ENCODE measurements at regions not wholly inside any gene's neighbourhood (a gene's known extent, or its start where the extent isn't known, plus 50 kb on each side); places are given as distances from the start of the nearest gene placed in this dataset.

DNA sequence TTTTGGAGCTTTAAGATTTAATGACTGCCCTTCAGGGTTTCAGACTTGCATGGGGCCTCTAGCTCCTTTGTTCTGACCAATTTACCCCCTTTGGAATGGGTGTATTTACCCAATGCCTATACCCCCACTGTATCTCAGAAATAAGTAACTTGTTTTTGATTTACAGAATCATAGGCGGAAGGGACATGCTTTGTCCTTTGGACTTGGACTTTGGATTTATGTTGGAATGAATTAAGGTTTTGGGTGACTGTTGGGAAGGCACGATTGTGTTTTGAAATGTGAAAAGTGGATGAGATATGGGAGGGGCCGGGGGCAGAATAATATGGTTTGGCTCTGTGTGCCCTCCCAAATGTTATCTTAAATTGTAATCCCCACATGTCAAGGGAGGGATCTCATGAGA, 1824.7 kb downstream of the PCDH7 start:
- no peak for DNase-seq

DNA sequence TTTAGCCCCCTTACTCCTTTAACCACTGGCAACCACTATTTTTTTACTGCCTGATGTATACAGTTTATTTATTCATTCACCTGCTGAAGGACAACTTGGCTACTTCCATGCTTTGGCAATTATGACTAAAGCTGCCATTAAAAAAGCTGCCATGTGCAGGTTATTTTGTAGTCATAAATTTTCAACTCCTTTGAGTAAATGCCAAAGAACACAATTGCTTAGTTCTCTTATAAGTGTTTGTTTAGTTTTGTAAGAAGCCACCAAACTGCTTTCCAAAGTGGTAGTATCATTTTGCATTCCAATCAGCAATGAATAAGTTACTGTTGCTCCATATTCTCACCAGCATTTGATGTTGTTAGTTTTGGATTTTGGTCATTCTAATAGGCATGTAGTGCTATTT, 1831.8 kb downstream of the PCDH7 start:
- no peak for DNase-seq

DNA sequence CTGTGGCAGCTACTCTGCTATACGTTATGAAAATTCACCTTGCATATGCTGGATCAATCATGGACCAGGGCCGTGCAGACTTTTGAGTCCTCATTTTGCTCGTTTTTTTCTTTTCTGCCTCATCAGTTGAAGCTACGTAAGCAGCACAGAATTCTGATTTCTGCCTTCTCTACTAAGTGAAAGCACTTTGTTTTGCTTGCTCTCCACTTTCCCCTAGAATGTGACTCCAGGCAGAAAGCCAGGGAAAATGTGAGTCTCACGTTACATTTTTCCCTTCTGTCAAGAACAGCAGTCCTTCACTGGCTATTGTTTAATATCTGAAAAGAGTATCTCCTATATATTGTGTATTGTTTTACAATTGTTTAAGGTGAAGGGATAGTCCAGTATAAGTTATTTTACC, 1840.1 kb downstream of the PCDH7 start:
- no peak for DNase-seq

DNA sequence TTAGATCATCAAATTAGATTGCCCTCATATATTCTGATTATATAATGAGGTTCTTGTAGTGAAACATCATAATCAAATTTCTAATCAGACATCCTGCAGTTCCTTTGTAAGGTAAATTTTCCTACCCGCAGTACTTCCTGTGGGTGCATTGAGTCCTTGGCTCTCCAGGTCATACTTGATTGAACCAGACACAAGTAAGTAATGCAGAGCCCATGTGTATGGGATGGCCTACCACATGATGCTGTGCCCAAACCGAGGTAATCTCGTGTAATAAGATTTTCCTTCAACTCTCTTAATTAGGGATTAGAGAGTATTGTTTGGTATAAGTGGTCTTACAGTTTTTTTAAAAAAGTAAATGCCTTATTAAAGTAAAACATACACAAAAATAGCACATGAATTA, 1841.8 kb downstream of the PCDH7 start:
- DNase-seq = no peak

DNA sequence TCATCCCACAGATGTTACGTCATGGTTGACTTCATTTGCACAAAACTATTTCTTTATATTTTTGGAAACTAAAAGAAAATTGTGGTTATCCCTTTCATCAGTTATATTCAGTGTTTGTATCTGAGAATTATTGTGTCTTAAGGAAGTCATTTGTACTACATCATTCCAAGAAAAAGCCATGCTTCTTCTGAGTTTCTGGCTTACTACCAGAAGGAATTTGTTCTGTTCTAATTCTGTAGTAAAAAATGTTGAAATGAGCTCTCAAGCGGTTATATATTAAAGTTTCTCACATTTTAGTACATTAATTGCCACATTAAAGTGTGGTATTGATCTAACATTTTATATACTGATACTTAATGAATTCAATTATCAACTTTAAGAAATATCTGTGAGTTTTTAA, 1844.5 kb downstream of the PCDH7 start:
- DNase-seq = no peak

DNA sequence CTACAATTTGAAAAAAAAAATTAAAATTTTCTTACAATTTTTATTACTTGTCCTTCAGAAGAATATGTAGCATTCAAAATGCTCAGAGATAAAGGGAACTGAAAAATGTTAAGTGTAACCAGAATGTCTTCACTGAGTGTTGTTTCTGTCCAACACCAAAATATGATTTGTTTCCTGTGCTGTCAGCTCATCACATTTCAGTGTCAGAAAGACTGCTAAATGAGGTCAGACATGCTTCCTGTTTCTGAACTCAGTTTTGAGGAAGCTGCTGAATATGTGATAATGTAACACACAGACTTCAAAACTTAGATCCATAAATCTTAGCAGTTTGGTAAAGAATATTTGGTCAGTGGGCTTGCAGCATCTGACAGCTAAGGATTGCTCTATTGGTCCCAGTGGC, 1849.7 kb downstream of the PCDH7 start:
- DNase-seq = no peak

DNA sequence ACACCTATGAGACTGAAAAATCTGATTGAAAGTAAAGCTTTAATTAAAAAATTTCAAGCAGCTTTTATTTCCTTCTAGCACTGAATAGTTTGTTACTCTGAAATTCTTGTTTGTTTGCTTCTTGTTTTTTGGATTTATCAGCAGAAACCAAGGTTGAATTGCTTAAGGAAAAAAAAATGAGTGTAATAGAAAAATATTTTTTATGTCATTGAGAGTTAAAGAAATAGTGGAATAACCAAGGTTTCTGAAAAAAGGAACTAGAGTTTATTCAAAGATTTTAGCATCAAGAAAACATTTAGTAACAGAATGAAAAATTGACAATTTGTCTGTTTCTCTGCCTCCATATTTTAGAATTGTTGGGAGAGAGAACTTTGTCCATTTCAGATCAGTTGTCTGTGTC, 1852.2 kb downstream of the PCDH7 start:
- DNase-seq = no peak

DNA sequence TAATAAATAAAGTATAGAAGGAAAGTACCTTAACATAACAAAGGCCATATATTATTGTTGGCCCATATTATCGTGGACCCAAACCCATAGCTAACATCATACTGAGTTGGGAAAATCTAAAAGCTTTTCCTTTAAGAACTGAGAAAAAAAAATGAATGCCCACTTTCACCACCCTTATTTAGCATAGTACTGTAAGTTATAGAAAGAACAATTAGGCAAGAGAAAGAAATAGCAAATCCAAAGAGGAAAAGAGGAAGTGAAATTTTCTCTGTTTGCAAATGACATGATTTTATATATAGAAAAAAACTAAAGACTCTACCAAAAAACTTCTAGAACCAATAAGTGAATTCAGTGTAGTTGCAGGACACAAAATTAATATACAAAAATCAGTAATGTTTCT, 1854.6 kb downstream of the PCDH7 start:
- no peak for DNase-seq

DNA sequence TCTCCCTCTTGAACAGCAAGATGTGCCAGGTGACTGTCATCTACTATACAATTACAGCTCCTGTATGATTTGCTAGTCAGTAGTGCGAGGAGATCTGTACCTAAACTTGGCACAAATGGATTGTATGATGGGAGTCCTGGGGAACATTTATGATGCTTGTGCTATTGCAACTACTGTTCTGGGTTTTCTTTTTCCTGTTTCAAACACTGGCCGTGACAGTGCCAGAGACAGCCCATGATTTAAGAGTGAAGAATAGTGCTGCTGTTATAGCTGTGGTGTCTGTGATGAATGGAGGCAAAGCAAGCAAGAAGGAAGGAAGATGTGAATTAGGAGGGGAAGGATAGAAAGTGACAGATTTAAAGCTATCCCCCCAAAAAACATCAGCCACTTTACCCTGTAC, 1868.9 kb downstream of the PCDH7 start:
- no peak for DNase-seq

DNA sequence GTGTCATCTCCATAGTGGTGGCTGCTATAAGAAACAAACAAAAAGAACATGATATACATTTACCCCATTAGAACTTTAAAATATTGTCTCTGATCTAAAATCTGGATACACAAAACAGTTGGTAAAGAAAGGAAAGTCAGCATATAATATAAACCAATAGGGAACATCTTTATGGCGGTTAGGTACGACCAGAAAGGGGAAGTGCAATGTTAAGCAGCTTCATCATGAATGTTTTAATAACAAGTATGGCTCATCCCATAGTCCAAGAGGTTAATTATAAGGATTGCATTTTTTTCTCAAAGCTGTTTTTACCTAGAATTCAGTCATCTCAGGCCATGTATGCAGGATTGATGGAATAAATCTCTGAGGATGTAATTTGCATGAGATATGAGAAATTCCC, 1869.7 kb downstream of the PCDH7 start:
- DNase-seq = no peak

DNA sequence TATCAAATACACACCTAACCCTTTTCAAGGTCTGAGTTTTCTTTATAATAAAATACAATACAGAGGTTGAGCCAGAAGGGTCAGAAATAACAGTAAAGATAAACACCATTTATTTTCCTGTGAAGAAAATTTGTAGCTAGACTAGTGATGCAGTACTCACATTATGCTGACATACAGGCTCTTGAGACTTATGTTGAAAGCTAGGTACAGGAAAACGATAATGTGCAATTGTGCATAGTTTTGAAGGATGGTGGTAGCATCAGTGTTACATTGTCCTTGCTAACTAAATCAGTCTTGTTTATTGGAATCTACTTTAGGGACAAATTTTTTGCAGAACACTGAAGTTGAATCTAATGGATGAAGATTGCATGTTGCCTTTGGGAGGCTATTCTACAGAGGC, 1877.2 kb downstream of the PCDH7 start:
- no peak for DNase-seq

DNA sequence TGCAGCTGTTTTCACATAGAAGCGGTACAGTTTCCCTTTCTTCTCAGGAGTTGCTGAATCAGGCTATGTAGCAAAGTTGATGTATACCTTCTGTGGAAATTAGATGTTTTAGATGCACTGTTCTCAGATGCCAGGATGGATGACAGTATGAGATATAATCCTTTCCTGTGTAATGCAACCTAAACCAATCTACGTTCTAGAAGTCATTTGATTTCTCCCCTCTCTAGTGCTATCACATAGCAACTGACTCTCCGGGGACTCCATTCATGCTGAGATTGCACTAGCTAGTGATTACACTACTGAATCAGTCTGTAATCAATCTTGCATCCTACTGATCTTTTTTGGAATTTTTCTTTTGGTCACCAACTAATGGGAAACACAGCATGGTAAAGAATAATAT, 1881.7 kb downstream of the PCDH7 start:
- DNase-seq = no peak

DNA sequence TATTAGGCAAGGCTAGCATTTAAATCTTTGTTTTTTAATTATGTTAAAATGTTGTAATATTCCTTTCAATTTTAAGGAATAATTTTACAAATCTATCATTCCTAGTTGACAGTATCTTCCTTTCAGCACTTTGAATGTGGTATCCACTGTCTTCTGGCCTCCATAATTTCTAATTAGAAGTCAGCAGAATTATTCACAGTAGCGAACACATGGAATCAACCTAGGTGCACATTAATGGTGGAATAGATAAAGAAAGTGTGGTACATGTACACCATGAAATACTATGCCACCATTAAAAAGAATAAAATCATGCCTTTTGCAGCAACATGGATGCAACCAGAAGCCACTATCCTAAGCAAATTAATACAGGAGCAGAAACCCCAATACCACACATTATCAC, 1887.8 kb downstream of the PCDH7 start:
- no peak for DNase-seq

DNA sequence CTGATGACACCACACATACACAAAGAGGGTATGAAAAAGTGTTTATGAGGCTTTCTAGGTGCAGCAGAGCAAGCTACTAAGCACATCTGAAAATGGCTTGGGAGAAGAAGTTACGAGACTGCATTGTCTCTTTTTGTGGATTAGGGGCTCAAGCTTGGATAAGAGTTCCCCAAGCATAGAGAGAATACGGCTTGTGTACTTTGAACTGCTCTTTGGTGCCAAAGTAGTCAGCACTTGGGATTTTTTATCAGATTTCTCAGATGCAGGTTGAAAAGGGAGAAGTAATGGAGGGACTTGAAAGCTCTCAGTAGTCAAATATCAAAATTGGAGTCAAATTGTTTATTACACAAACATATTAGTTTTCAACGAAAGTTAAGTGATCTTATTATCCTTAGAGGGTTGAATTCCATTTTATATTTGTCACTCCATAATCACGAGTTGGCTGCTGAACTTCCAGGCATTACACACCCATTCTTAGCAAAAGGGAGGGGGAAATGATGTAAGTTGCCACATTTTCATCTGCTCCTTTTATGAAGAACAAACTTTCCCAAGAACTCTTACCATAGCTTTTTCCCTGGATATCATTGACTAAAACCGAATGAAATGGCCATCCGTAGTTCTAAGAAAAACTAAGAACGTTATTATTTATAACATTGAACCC, 1904.9 kb downstream of the PCDH7 start:
- no peak for DNase-seq

DNA sequence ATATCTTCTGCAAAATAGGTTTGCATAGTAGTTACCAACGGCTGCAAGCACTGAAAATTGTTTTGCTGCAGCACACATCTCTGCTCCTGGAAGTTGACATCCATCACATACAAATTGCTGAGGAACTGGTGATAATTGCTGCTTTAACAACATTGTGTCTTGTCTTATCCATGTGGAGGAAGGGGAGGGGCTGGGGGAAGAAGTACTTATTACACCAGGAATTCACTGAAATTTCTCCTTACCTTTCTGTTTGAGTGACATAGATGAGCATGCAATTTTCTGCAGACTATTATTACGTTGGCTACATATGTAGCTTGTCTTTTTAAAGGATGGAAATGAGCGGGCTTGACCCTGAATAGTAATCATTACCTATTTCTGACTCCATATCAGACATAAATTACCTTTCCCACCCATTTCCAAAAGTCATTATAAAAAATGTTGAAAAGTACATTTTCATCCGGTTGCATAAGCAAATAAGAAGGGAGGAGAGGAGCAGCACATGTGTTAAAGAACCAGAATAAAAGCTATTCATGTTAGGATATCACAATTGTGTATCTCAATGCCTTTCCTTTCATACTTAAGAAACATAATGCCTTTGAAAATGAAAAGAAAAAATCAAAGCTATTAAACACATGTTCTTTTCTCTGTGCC, 1905.6 kb downstream of the PCDH7 start:
- no peak for DNase-seq

DNA sequence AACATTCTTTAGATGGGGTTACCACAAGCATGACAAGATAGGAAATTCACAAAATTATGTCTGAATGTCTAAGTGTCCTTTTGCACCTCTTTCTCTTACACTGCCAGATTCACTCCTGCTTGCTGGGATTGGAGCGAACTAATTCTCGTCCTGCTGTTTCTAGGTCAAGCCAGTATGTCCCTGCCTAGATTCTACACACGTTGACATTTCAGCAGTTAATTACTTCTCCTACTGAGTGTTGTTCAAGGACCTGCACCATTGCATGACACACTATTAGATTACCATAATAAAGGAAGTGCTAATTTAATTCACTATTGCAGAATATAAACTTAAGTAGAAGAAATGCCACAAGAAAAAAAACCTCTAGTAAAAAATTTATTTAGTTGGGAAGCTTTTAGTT, 1911.7 kb downstream of the PCDH7 start:
- no peak for DNase-seq

DNA sequence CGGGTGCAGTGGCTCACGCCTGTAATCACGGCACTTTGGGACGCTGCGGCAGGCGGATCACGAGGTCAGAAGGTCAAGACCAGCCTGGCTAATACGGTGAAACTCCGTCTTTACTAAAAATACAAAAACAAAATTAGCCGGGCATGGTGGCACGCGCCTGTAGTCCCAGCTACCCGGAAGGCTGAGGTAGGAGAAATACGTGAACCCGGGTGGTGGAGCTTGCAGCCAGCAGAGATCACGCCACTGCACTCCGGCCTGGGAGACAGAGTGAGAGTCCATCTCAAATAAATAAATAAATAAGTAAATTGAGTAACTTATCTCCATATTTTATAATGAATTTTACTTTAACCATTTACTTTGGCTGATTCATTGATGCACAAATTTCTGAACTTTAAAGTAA, 1913.3 kb downstream of the PCDH7 start:
- no peak for DNase-seq

DNA sequence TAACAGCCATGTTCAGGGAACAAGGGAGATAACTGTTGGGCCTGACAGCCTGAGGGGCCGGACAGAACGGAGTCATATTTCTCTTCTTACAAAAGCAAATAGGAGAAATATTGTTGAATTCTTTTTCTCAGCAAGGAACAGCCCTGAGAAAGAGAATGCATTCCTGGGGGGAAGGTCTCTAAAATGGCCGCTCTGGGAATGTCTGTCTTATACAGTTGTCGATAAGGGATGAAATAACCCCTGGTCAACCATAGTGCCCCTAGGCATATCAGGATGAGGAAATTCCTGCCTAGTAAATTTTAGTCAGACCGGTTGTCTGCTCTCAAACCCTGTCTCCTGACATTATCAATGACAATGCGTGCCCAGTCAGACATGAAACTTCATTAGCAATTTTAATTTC, 1925.5 kb downstream of the PCDH7 start:
- no peak for DNase-seq

DNA sequence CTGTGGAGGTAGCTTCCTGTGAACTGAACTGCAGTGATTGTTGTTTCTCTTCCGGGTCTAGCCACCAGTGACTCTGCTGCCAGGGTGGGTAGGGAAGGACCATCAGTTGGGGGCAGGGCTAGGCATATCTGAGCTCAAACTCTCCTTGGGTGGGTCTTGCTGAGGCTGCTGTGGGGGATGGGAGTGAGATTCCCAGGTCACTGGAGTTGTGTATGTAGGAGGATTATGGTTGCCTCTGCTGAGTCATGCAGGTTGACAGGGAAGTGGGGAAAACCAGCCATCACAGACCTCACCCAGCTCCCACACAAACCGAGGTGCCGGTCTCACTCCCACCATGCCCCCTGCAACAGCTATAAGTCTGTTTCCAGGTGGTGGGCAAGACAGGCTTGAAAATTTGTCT, 1937.8 kb downstream of the PCDH7 start:
- no peak for DNase-seq

DNA sequence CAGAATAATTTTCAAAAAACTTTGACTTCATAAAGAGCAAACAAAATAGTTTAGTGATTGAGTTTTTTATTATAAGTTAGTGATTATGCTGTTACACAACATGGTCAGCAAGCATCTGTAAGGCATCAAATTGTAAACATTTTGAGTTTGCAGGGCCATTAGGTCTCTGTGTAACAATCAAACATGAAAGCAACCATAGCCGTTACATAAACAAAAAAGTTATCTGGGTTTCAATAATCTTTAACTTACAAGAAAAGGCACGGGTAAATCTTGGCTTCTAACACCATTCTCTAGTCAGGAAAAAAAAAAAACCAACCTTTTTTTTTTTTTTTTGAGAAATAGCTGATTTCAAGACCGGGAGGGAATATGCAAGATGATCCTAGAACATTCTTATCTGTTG, 1941.1 kb downstream of the PCDH7 start:
- DNase-seq = no peak

DNA sequence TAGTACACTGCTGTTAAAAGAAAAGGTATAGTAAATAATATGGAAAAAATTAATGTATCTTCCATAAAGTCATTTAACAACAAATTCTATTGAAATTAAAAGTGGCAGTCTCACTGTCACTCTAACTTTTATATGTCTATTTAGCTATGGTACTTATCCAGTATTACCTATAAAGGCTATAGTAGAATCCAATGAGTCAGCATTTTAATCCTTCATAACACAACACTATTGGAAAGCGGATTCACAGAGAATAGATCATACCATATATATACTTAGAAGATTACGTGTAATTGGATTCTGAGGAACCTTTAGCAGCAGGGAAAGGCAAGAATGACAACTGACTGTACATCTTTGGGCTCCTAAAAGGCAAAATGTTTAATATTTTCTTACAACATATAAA, 1942.6 kb downstream of the PCDH7 start:
- DNase-seq = no peak

DNA sequence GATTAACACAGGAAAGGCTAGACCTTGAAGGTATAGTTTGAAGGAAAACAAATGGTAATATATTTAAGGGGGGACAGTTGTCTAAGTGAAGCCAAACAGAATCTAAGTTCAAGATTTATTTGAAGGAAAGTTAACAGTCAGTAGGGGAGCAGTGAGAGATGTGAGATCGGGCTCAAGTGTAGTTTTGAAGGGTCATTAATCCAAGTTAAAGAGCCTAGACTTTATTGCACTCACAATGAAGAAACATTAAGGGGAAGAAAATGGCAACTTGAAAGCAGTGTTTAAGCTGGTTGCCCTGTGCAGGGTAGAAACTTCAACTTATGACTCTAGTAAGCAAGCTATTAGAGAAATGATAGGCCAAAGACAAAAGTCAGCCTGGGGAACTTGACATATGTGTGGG, 1952.2 kb downstream of the PCDH7 start:
- no peak for DNase-seq

DNA sequence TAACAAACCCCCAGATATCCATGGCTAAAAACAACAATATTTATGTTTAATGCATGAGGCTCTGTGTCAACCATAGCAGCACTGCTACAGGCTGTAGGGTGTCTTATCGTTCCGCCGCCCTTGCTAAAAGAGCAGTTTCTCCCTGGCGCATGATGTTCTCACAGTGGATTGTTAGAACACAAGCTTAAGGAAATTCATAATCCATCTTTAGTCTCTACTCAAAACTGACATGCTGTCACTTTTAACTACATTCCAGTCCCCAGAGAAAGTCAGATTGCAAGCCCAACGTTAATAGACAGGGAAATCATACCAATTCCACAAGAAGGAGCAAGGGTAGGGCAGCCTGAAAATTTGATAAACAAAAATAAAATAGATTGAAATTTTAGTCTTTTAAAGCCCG, 1960.8 kb downstream of the PCDH7 start:
- no peak for DNase-seq

DNA sequence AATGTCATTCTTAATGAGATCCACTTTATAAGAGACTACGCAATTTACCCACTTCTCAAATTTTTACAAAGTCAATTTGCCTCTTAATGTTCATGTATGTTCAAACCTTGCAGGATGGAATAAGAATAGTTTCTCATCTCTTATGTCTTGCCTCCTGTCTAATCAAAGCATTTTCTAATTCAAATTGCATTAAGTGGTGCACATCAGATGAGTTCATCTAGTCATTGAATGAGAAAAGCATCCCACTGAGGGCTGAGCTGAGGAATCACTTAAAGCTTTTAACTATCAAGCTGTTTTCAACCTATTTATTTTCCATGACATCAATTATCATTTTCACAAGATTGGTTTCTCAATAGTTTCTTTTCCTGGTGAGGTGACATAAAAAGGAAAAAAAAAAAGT, 1964.0 kb downstream of the PCDH7 start:
- DNase-seq = no peak

DNA sequence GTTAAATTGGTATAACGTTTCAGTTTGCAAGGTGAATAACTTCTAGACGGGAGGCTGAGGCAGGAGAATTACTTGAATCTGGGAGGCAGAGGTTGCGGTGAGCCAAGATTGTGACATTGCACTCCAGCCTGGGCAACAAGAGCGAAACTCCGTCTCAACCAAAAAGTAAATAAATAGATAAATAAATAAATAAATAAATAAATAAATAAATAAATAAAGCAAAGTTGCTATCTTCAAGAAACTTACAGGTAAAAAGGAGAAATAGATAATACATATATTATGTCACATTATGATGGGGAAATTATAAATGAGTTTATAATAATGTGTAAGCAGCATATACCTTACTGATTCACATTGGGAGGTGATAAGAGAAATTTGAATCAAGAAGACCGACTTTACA, 1966.0 kb downstream of the PCDH7 start:
- no peak for DNase-seq
